GM23338 (cell line): ENCODE measurements at regions not wholly inside any gene's neighbourhood (a gene's known extent, or its start where the extent isn't known, plus 50 kb on each side); places are given as distances from the start of the nearest gene placed in this dataset.
A peak's percentile ranks its signal among the peaks of the same experiment; 100 is the strongest.

Experiments used
- ATAC-seq: fragments of 200-7000 bp; cut with Tn5 transposase; 3 replicates; pipeline ENCODE4 v1.9.1; 2020
- DNase-seq: peaks from one replicate; pipeline ENCODE4 v3.0.0-alpha.2; 2015; ENCODE audit warnings: low spot score
- H2AFZ ChIP-seq: fragments of 200-600 bp; sonication (generic); 2 replicates; pipeline ENCODE4 v1.8.0; 2016; ENCODE audit warnings: antibody characterized with exemption, mild to moderate bottlenecking, moderate library complexity
- H3F3A ChIP-seq: fragments of 200-600 bp; sonication (generic); replicated peaks from 2 replicates; pipeline ENCODE4 v1.8.0; 2017; ENCODE audit warnings: antibody characterized with exemption, mixed run types, low read depth
- H3K27ac ChIP-seq: fragments of 200-600 bp; sonication (generic); 2 replicates; pipeline ENCODE4 v1.6.1; 2016; ENCODE audit warnings: low read depth
- H3K27me3 ChIP-seq: fragments of 200-600 bp; sonication (generic); 2 replicates; pipeline ENCODE4 v1.8.0; 2016; ENCODE audit warnings: mild to moderate bottlenecking, mixed run types, moderate library complexity; ENCODE audit not compliant: insufficient read depth
- H3K36me3 ChIP-seq: fragments of 200-600 bp; sonication (generic); 2 replicates; pipeline ENCODE4 v1.8.0; 2016; ENCODE audit warnings: mild to moderate bottlenecking; ENCODE audit not compliant: insufficient read depth
- H3K4me1 ChIP-seq: fragments of 200-600 bp; sonication (generic); 2 replicates; pipeline ENCODE4 v1.8.0; 2016; ENCODE audit warnings: mild to moderate bottlenecking, moderate library complexity; ENCODE audit not compliant: insufficient read depth
- H3K4me2 ChIP-seq: fragments of 200-600 bp; sonication (generic); 2 replicates; pipeline ENCODE4 v1.7.1; 2017; ENCODE audit warnings: mixed run types
- H3K4me3 ChIP-seq: fragments of 200-600 bp; sonication (generic); 2 replicates; pipeline ENCODE4 v1.6.1; 2016; ENCODE audit warnings: mixed run types
- H3K79me2 ChIP-seq: fragments of 200-600 bp; sonication (generic); replicated peaks from 2 replicates; pipeline ENCODE4 v1.8.0; 2017; ENCODE audit warnings: mild to moderate bottlenecking; ENCODE audit not compliant: insufficient read depth
- H3K9me2 ChIP-seq: fragments of 200-600 bp; sonication (generic); 2 replicates; pipeline ENCODE4 v1.8.0; 2017; ENCODE audit not compliant: insufficient read depth
- H4K20me1 ChIP-seq: fragments of 200-600 bp; sonication (generic); replicated peaks from 2 replicates; pipeline ENCODE4 v1.8.0; 2017; ENCODE audit warnings: mild to moderate bottlenecking; ENCODE audit not compliant: insufficient read depth
- H3K27ac Mint-ChIP-seq: 2 replicates; pipeline ENCODE4 v1.8.0; 2020; ENCODE audit warnings: inconsistent platforms, mild to moderate bottlenecking, moderate library complexity, mixed read lengths
- H3K27me3 Mint-ChIP-seq: 3 replicates; pipeline ENCODE4 v1.8.0; 2022; ENCODE audit warnings: low read depth, mild to moderate bottlenecking, moderate library complexity, mixed read lengths, inconsistent platforms; ENCODE audit not compliant: insufficient read depth, poor library complexity
- H3K36me3 Mint-ChIP-seq: 3 replicates; pipeline ENCODE4 v1.8.0; 2021; ENCODE audit warnings: low read depth, mild to moderate bottlenecking, inconsistent platforms, moderate library complexity, mixed read lengths
- H3K4me1 Mint-ChIP-seq: 3 replicates; pipeline ENCODE4 v1.8.0; 2020; ENCODE audit warnings: mild to moderate bottlenecking, inconsistent platforms, mixed read lengths
- H3K4me3 Mint-ChIP-seq: 3 replicates; pipeline ENCODE4 v1.8.0; 2021; ENCODE audit warnings: moderate library complexity, mild to moderate bottlenecking, inconsistent platforms, mixed read lengths
- H3K9me3 Mint-ChIP-seq: 3 replicates; pipeline ENCODE4 v1.8.0; 2020; ENCODE audit warnings: moderate library complexity, mild to moderate bottlenecking, inconsistent platforms, mixed read lengths
- JUNB ChIP-seq: IDR thresholded peaks from one replicate; pipeline ENCODE4 v1.6.1; 2016; ENCODE audit warnings: antibody characterized with exemption; ENCODE audit not compliant: unreplicated experiment
- STAT1 ChIP-seq: IDR thresholded peaks from one replicate; pipeline ENCODE4 v1.6.1; 2016; ENCODE audit warnings: antibody characterized with exemption; ENCODE audit not compliant: unreplicated experiment
- ZNF331 ChIP-seq: fragments of 250-450 bp; sonication (Bioruptor Pico); IDR thresholded peaks from 2 replicates; pipeline ENCODE4 v1.5.0; 2020; ENCODE audit warnings: low read depth, mild to moderate bottlenecking, moderate library complexity
- TF ChIP-seq, protein P1 (sequence below): IDR thresholded peaks from 2 replicates; pipeline ENCODE4 v1.6.1; 2016; ENCODE audit warnings: antibody characterized with exemption
- TF ChIP-seq, protein P2 (sequence below): fragments of 250-450 bp; sonication (Bioruptor Pico); IDR thresholded peaks from 2 replicates; pipeline ENCODE4 v1.5.0; 2020; ENCODE audit warnings: mild to moderate bottlenecking, moderate library complexity
- TF ChIP-seq, protein P3 (sequence below): IDR thresholded peaks from one replicate; pipeline ENCODE4 v1.6.1; 2018; ENCODE audit warnings: antibody characterized with exemption; ENCODE audit not compliant: unreplicated experiment

DNA sequence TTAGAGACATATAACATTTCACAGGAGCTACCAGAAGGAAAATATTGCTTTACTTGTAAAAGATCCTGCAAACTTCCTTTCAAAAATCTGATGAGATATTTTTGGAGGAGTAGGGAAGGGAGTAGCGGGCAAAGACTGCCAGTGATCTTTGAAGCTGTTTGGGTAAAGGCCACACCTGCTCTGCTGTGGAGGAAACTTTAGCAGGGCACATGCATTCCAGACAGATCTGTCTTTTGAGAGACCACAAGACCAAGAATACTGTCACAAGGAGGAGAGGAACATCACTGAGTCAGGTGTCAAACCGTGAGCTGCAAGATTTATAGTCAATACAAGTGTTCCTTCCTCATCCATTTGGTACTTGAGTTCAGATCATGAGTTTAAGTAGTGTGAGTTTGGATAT, 654.4 kb downstream of the DNAJB9 start:
- H3K4me1 ChIP-seq: peaks cover 7% of the 10 kb centered on the region; the same call in 1 of the 2 replicates
- no peak for ATAC-seq
- peak; percentile 4 for DNase-seq
- H3K36me3 ChIP-seq: no peaks in the 10 kb centered on the region
- H3K36me3 Mint-ChIP-seq: no peaks in the 10 kb centered on the region
- H3F3A ChIP-seq: no peaks in the 10 kb centered on the region
- no peak overlapping the region for H3K27ac ChIP-seq
- H3K27me3 Mint-ChIP-seq: no peaks in the 10 kb centered on the region
- no peaks in the 10 kb centered on the region for H4K20me1 ChIP-seq
- H2AFZ ChIP-seq: no peak overlapping the region
- H3K79me2 ChIP-seq: no peaks in the 10 kb centered on the region
- H3K4me1 Mint-ChIP-seq: peaks cover 10% of the 10 kb centered on the region; the same call in 2 of the 3 replicates
- H3K27ac Mint-ChIP-seq: no peak overlapping the region
- no peaks in the 10 kb centered on the region for H3K27me3 ChIP-seq
- H3K9me3 Mint-ChIP-seq: no peaks in the 10 kb centered on the region; the same call in 2 of the 3 replicates
- H3K4me2 ChIP-seq: no peak overlapping the region
- H3K4me3 ChIP-seq: no peak overlapping the region
- H3K4me3 Mint-ChIP-seq: no peak overlapping the region
- TF ChIP-seq, protein P1, sequence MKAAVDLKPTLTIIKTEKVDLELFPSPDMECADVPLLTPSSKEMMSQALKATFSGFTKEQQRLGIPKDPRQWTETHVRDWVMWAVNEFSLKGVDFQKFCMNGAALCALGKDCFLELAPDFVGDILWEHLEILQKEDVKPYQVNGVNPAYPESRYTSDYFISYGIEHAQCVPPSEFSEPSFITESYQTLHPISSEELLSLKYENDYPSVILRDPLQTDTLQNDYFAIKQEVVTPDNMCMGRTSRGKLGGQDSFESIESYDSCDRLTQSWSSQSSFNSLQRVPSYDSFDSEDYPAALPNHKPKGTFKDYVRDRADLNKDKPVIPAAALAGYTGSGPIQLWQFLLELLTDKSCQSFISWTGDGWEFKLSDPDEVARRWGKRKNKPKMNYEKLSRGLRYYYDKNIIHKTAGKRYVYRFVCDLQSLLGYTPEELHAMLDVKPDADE: no peak
- TF ChIP-seq, protein P2, sequence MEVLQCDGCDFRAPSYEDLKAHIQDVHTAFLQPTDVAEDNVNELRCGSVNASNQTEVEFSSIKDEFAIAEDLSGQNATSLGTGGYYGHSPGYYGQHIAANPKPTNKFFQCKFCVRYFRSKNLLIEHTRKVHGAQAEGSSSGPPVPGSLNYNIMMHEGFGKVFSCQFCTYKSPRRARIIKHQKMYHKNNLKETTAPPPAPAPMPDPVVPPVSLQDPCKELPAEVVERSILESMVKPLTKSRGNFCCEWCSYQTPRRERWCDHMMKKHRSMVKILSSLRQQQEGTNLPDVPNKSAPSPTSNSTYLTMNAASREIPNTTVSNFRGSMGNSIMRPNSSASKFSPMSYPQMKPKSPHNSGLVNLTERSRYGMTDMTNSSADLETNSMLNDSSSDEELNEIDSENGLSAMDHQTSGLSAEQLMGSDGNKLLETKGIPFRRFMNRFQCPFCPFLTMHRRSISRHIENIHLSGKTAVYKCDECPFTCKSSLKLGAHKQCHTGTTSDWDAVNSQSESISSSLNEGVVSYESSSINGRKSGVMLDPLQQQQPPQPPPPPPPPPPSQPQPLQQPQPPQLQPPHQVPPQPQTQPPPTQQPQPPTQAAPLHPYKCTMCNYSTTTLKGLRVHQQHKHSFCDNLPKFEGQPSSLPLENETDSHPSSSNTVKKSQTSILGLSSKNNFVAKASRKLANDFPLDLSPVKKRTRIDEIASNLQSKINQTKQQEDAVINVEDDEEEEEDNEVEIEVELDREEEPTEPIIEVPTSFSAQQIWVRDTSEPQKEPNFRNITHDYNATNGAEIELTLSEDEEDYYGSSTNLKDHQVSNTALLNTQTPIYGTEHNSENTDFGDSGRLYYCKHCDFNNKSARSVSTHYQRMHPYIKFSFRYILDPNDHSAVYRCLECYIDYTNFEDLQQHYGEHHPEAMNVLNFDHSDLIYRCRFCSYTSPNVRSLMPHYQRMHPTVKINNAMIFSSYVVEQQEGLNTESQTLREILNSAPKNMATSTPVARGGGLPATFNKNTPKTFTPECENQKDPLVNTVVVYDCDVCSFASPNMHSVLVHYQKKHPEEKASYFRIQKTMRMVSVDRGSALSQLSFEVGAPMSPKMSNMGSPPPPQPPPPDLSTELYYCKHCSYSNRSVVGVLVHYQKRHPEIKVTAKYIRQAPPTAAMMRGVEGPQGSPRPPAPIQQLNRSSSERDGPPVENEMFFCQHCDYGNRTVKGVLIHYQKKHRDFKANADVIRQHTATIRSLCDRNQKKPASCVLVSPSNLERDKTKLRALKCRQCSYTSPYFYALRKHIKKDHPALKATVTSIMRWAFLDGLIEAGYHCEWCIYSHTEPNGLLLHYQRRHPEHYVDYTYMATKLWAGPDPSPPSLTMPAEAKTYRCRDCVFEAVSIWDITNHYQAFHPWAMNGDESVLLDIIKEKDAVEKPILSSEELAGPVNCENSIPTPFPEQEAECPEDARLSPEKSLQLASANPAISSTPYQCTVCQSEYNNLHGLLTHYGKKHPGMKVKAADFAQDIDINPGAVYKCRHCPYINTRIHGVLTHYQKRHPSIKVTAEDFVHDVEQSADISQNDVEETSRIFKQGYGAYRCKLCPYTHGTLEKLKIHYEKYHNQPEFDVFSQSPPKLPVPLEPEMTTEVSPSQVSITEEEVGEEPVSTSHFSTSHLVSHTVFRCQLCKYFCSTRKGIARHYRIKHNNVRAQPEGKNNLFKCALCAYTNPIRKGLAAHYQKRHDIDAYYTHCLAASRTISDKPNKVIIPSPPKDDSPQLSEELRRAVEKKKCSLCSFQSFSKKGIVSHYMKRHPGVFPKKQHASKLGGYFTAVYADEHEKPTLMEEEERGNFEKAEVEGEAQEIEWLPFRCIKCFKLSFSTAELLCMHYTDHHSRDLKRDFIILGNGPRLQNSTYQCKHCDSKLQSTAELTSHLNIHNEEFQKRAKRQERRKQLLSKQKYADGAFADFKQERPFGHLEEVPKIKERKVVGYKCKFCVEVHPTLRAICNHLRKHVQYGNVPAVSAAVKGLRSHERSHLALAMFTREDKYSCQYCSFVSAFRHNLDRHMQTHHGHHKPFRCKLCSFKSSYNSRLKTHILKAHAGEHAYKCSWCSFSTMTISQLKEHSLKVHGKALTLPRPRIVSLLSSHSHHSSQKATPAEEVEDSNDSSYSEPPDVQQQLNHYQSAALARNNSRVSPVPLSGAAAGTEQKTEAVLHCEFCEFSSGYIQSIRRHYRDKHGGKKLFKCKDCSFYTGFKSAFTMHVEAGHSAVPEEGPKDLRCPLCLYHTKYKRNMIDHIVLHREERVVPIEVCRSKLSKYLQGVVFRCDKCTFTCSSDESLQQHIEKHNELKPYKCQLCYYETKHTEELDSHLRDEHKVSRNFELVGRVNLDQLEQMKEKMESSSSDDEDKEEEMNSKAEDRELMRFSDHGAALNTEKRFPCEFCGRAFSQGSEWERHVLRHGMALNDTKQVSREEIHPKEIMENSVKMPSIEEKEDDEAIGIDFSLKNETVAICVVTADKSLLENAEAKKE: no peak
- TF ChIP-seq JUNB (no peak), STAT1 (no peak), ZNF331 (CRISPR knock-in tag) (no peak)
- TF ChIP-seq, protein P3, sequence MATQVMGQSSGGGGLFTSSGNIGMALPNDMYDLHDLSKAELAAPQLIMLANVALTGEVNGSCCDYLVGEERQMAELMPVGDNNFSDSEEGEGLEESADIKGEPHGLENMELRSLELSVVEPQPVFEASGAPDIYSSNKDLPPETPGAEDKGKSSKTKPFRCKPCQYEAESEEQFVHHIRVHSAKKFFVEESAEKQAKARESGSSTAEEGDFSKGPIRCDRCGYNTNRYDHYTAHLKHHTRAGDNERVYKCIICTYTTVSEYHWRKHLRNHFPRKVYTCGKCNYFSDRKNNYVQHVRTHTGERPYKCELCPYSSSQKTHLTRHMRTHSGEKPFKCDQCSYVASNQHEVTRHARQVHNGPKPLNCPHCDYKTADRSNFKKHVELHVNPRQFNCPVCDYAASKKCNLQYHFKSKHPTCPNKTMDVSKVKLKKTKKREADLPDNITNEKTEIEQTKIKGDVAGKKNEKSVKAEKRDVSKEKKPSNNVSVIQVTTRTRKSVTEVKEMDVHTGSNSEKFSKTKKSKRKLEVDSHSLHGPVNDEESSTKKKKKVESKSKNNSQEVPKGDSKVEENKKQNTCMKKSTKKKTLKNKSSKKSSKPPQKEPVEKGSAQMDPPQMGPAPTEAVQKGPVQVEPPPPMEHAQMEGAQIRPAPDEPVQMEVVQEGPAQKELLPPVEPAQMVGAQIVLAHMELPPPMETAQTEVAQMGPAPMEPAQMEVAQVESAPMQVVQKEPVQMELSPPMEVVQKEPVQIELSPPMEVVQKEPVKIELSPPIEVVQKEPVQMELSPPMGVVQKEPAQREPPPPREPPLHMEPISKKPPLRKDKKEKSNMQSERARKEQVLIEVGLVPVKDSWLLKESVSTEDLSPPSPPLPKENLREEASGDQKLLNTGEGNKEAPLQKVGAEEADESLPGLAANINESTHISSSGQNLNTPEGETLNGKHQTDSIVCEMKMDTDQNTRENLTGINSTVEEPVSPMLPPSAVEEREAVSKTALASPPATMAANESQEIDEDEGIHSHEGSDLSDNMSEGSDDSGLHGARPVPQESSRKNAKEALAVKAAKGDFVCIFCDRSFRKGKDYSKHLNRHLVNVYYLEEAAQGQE: no peak
- no peaks in the 10 kb centered on the region for H3K9me2 ChIP-seq
